ENCODE measurements at regions not wholly inside any gene's neighbourhood (a gene's known extent, or its start where the extent isn't known, plus 50 kb on each side); places are given as distances from the start of the nearest gene placed in this dataset.

- no peak for DNase-seq (ENCODE audit: extremely low read depth, insufficient read length)
- no peak for TF ChIP-seq CTCF (IDR thresholded peaks at IDR 0.05; ENCODE audit: insufficient read depth, low read length, poor library complexity, severe bottlenecking)
- Histone ChIP-seq H3K36me3 (ENCODE audit: control insufficient read depth, insufficient read depth, low read length) (no peaks in the 10 kb centered on the region), H3K4me3 (replicated peaks; ENCODE audit: low read depth, low read length) (no peak overlapping the region), H3K27me3 (replicated peaks; ENCODE audit: control insufficient read depth, insufficient read depth, low read length) (no peaks in the 10 kb centered on the region)
Measured at GRCh38 chr11:13110929-13111812, 102.1 kb downstream of the RASSF10 start.

- no peak for TF ChIP-seq CTCF (IDR thresholded peaks at IDR 0.05; ENCODE audit: insufficient read depth, low read length, poor library complexity, severe bottlenecking)
- no peak for DNase-seq (ENCODE audit: extremely low read depth, insufficient read length)
- Histone ChIP-seq H3K4me3 (replicated peaks; ENCODE audit: low read depth, low read length) (no peak overlapping the region), H3K36me3 (ENCODE audit: control insufficient read depth, insufficient read depth, low read length) (no peaks in the 10 kb centered on the region), H3K27me3 (replicated peaks; ENCODE audit: control insufficient read depth, insufficient read depth, low read length) (no peaks in the 10 kb centered on the region)
Measured at GRCh38 chr11:13111813-13112130, 102.7 kb downstream of the RASSF10 start.

GRCh38 chr11:13114566-13115379 is 105.7 kb downstream of the RASSF10 start:
- TF ChIP-seq CTCF (IDR thresholded peaks at IDR 0.05; ENCODE audit: insufficient read depth, low read length, poor library complexity, severe bottlenecking): peak; percentile 37
- no peak for DNase-seq (ENCODE audit: extremely low read depth, insufficient read length)

GRCh38 chr11:13115380-13115675 is 106.2 kb downstream of the RASSF10 start:
- Histone ChIP-seq H3K4me3 (replicated peaks; ENCODE audit: low read depth, low read length) (no peak overlapping the region), H3K36me3 (ENCODE audit: control insufficient read depth, insufficient read depth, low read length) (no peaks in the 10 kb centered on the region), H3K27me3 (replicated peaks; ENCODE audit: control insufficient read depth, insufficient read depth, low read length) (no peaks in the 10 kb centered on the region)
- TF ChIP-seq CTCF (IDR thresholded peaks at IDR 0.05; ENCODE audit: insufficient read depth, low read length, poor library complexity, severe bottlenecking): no peak
- DNase-seq (ENCODE audit: extremely low read depth, insufficient read length): no peak

More at GRCh38 chr11:13114566-13115379, 105.7 kb downstream of the RASSF10 start:
- Histone ChIP-seq H3K36me3 (ENCODE audit: control insufficient read depth, insufficient read depth, low read length) (no peaks in the 10 kb centered on the region), H3K4me3 (replicated peaks; ENCODE audit: low read depth, low read length) (no peak overlapping the region), H3K27me3 (replicated peaks; ENCODE audit: control insufficient read depth, insufficient read depth, low read length) (no peaks in the 10 kb centered on the region)

- TF ChIP-seq CTCF (IDR thresholded peaks at IDR 0.05; ENCODE audit: insufficient read depth, low read length, poor library complexity, severe bottlenecking): no peak
- no peaks in the 10 kb centered on the region for H3K36me3 ChIP-seq (ENCODE audit: control insufficient read depth, insufficient read depth, low read length)
- H3K4me3 ChIP-seq (replicated peaks; ENCODE audit: low read depth, low read length): no peak overlapping the region
- DNase-seq (ENCODE audit: extremely low read depth, insufficient read length): no peak
- H3K27me3 ChIP-seq (replicated peaks; ENCODE audit: control insufficient read depth, insufficient read depth, low read length): no peaks in the 10 kb centered on the region
Measured at GRCh38 chr11:13116491-13116890, 107.4 kb downstream of the RASSF10 start.
